ENCODE measurements at regions not wholly inside any gene's neighbourhood (a gene's known extent, or its start where the extent isn't known, plus 50 kb on each side); places are given as distances from the start of the nearest gene placed in this dataset.

DNA sequence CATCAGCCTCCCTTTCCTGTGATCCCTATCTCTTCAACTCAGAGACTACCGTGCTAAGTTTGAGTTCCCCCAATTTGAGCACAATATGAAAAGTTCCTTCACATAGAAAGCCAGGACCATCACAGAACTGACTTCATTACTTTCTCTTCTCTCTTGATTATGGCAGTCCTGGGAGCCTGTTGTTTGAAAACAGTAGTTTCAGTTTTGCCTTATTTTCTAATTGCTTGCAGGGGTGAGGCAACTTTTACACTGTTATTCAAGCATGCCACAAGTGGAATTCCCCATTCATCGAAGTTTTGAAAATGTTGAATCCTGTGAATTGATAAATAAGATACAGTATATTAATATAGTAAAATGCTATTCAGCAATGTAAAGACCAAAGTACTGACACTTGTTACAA lies 569.7 kb upstream of the MARCKS start:
- no peak overlapping the region for H3K4me3 ChIP-seq (replicated peaks; ENCODE audit: insufficient read depth, low read length)
- no peaks in the 10 kb centered on the region for H3K27me3 ChIP-seq (ENCODE audit: insufficient read depth, poor library complexity, severe bottlenecking)
- no peak for DNase-seq (ENCODE audit: low read depth in 1 of 2, low spot score in 1 of 2)
- H3K27ac ChIP-seq (replicated peaks), result no peak overlapping the region
- TF ChIP-seq POLR2AphosphoS5 (IDR thresholded peaks at IDR 0.05; ENCODE audit: low read depth) (no peak), SPI1 (IDR thresholded peaks at IDR 0.05; ENCODE audit: borderline replicate concordance, low read depth) (no peak), GABPA (IDR thresholded peaks at IDR 0.05; ENCODE audit: low read depth) (no peak)
- TF ChIP-seq, protein P1, sequence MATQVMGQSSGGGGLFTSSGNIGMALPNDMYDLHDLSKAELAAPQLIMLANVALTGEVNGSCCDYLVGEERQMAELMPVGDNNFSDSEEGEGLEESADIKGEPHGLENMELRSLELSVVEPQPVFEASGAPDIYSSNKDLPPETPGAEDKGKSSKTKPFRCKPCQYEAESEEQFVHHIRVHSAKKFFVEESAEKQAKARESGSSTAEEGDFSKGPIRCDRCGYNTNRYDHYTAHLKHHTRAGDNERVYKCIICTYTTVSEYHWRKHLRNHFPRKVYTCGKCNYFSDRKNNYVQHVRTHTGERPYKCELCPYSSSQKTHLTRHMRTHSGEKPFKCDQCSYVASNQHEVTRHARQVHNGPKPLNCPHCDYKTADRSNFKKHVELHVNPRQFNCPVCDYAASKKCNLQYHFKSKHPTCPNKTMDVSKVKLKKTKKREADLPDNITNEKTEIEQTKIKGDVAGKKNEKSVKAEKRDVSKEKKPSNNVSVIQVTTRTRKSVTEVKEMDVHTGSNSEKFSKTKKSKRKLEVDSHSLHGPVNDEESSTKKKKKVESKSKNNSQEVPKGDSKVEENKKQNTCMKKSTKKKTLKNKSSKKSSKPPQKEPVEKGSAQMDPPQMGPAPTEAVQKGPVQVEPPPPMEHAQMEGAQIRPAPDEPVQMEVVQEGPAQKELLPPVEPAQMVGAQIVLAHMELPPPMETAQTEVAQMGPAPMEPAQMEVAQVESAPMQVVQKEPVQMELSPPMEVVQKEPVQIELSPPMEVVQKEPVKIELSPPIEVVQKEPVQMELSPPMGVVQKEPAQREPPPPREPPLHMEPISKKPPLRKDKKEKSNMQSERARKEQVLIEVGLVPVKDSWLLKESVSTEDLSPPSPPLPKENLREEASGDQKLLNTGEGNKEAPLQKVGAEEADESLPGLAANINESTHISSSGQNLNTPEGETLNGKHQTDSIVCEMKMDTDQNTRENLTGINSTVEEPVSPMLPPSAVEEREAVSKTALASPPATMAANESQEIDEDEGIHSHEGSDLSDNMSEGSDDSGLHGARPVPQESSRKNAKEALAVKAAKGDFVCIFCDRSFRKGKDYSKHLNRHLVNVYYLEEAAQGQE (IDR thresholded peaks at IDR 0.05; ENCODE audit: insufficient replicate concordance, low read depth), result no peak
- TF ChIP-seq, protein P2, sequence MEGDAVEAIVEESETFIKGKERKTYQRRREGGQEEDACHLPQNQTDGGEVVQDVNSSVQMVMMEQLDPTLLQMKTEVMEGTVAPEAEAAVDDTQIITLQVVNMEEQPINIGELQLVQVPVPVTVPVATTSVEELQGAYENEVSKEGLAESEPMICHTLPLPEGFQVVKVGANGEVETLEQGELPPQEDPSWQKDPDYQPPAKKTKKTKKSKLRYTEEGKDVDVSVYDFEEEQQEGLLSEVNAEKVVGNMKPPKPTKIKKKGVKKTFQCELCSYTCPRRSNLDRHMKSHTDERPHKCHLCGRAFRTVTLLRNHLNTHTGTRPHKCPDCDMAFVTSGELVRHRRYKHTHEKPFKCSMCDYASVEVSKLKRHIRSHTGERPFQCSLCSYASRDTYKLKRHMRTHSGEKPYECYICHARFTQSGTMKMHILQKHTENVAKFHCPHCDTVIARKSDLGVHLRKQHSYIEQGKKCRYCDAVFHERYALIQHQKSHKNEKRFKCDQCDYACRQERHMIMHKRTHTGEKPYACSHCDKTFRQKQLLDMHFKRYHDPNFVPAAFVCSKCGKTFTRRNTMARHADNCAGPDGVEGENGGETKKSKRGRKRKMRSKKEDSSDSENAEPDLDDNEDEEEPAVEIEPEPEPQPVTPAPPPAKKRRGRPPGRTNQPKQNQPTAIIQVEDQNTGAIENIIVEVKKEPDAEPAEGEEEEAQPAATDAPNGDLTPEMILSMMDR (IDR thresholded peaks at IDR 0.05; ENCODE audit: insufficient read depth, low read length), result no peak

DNA sequence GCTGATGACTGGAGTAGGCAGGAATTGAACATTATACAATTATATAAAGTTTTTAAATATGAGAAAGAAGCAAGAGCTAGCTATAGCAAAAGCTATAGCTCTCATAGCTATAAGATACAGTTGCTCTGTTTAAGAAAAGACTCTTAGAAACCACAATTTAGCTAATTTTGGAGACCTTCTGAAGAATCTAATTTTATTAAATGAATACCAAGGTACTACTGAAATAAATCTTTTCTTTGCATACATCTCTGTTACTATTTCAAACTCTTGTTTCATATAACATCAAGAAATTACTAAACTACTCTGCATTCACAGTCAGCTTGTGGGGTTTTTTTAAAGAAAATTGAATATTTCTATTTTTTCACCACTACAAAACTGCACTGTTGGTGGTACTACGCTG lies 568.7 kb upstream of the MARCKS start:
- DNase-seq (ENCODE audit: low read depth in 1 of 2, low spot score in 1 of 2), result no peak
- Histone ChIP-seq H3K27ac (replicated peaks) (no peak overlapping the region), H3K27me3 (ENCODE audit: insufficient read depth, poor library complexity, severe bottlenecking) (no peaks in the 10 kb centered on the region), H3K4me3 (replicated peaks; ENCODE audit: insufficient read depth, low read length) (no peak overlapping the region)
- no peak for TF ChIP-seq GABPA (IDR thresholded peaks at IDR 0.05; ENCODE audit: low read depth)
- TF ChIP-seq, protein P1 (IDR thresholded peaks at IDR 0.05; ENCODE audit: insufficient replicate concordance, low read depth), result no peak
- TF ChIP-seq, protein P2 (IDR thresholded peaks at IDR 0.05; ENCODE audit: insufficient read depth, low read length), result no peak
- no peak for TF ChIP-seq POLR2AphosphoS5 (IDR thresholded peaks at IDR 0.05; ENCODE audit: low read depth)
- TF ChIP-seq SPI1 (IDR thresholded peaks at IDR 0.05; ENCODE audit: borderline replicate concordance, low read depth), result no peak

DNA sequence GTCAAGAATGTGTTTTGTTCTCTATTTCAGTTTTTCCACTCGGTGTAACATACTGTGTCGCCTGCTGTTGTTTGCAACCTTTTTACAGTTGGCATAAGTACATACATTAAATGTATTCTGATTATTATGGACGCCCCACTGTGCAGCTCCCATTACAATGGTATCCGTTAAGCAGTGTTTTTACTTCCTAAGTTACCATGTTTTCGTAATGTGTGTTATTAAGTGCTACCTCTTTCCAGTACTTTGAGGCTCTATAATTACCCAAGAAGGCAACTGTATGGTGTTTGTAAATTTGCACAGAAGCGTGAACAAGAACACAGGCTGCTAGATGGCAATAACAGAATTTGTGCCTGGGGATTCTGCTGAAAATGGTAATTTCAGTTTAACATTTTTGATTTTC lies 568.0 kb upstream of the MARCKS start:
- DNase-seq (ENCODE audit: low read depth in 1 of 2, low spot score in 1 of 2), result no peak
- no peak overlapping the region for H3K27ac ChIP-seq (replicated peaks)
- H3K27me3 ChIP-seq (ENCODE audit: insufficient read depth, poor library complexity, severe bottlenecking), result no peaks in the 10 kb centered on the region
- TF ChIP-seq, protein P1 (IDR thresholded peaks at IDR 0.05; ENCODE audit: insufficient replicate concordance, low read depth), result no peak
- TF ChIP-seq SPI1 (IDR thresholded peaks at IDR 0.05; ENCODE audit: borderline replicate concordance, low read depth), result no peak
- no peak for TF ChIP-seq POLR2AphosphoS5 (IDR thresholded peaks at IDR 0.05; ENCODE audit: low read depth)
- H3K4me3 ChIP-seq (replicated peaks; ENCODE audit: insufficient read depth, low read length), result no peak overlapping the region
